Gastroesophageal sphincter (tissue), 4 donors: ENCODE measurements at regions not wholly inside any gene's neighbourhood (a gene's known extent, or its start where the extent isn't known, plus 50 kb on each side); places are given as distances from the start of the nearest gene placed in this dataset.

Experiments used
- ATAC-seq: fragments of 150-250 bp; one replicate; pipeline ENCODE4 v1.9.1; 2016; ENCODE audit warnings: mild to moderate bottlenecking, moderate library complexity
- H3K27ac ChIP-seq, 4 donors: fragments of 200-600 bp; sonication (generic) in 3 of 4; 1 replicate in 3 of 4; 2 replicates in 1 of 4; pipeline ENCODE4 v1.5.1; 2016 to 2019
- H3K27me3 ChIP-seq: fragments of 200-600 bp; sonication (generic); one replicate; pipeline ENCODE4 v1.5.1; 2019
- H3K36me3 ChIP-seq, 2 donors: fragments of 200-600 bp; sonication (generic); one replicate each; pipeline ENCODE4 v1.5.1; 2019; ENCODE audit warnings: control low read depth in 1 of 2
- H3K4me1 ChIP-seq, 3 donors: fragments of 200-600 bp; sonication (generic); 1 replicate in 2 of 3; 2 replicates in 1 of 3; pipeline ENCODE4 v1.5.1; 2016 to 2019; ENCODE audit warnings: control low read depth in 2 of 3
- H3K4me3 ChIP-seq, 2 donors: fragments of 200-600 bp; sonication (generic); one replicate each; pipeline ENCODE4 v1.5.1; 2019; ENCODE audit warnings: mild to moderate bottlenecking in 1 of 2, moderate library complexity in 1 of 2
- H3K9me3 ChIP-seq, 3 donors: fragments of 200-600 bp; sonication (generic); one replicate each; pipeline ENCODE4 v1.5.1; 2017 to 2019; ENCODE audit warnings: control low read depth in 2 of 3
- EP300 ChIP-seq: sonication (generic); formaldehyde crosslinking; IDR thresholded peaks from one replicate; pipeline ENCODE4 v1.6.1; 2017; ENCODE audit warnings: antibody characterized with exemption, mild to moderate bottlenecking
- POLR2A ChIP-seq, 2 donors: fragments of 450-650 bp; IDR thresholded peaks; one replicate each; pipeline ENCODE4 v1.6.1; 2017; ENCODE audit warnings: antibody characterized with exemption in 2 of 2, mild to moderate bottlenecking in 2 of 2, moderate library complexity in 1 of 2
- POLR2AphosphoS5 ChIP-seq: sonication (generic); formaldehyde crosslinking; IDR thresholded peaks from one replicate; pipeline ENCODE4 v1.6.1; 2017; ENCODE audit warnings: antibody characterized with exemption
- WGBS, 2 donors: methylation state at CpG; one replicate each; pipeline ENCODE4 v1.1.5; 2018; ENCODE audit warnings: low coverage in 1 of 2; 5-methylcytosine and 5-hydroxymethylcytosine counted together
- TF ChIP-seq, protein P1 (sequence below), 4 experiments: fragments of 200-600 bp in 2 of 4; fragments of 450-650 bp in 2 of 4; sonication (generic) in 1 of 4; IDR thresholded peaks; one replicate each; pipeline ENCODE4 v1.5.1; 2017 to 2019; ENCODE audit warnings: antibody characterized with exemption in 4 of 4, mild to moderate bottlenecking in 2 of 4, moderate library complexity in 2 of 4

DNA sequence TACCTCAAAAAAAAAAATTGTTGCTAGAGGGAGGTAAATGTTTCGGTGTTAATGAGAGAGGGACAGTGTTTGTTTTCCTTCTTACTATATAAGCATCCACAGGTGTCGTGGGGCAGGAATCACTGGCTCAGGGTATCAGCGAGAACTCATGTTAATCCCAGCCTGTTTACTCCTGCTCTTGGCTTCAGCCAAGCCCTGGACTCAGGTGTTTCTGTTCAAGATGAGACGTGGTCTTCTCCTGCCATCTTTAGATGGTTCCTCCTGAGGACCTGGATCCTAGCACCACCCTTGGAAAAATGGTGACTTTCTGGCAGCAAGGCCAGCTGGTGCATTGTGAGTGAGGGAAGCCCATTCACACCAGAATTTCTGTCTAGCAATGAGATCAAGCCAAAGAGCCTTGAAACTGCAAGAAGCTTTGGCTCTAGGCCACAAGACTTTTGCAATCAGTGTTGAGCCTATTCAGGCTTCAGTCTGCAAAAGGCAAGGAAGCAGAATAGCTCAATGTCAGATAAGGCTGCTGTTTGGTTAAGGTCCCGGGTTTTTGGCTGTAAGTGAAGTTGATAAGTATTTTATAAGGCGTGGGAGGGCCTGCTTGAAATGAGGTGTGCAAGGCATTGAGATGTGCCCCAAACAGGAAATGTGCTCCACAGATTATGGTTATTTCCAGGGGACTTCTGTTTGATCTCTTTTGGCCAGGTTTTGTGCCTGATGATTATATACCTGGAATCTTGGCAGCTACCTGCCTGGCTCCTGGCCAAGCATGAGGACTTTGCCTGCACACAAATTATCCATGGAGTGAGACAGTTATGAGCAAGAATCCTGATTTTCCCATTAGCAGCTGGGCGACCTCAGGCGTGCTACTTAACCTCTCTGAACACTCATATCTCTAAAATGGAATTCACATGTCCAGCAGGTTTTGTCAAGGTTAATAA, 99.8 kb downstream of the TENT4A start:
- Histone ChIP-seq H3K4me3 (no peak overlapping the region), H3K36me3 (no peaks in the 10 kb centered on the region), H3K9me3 (no peaks in the 10 kb centered on the region), H3K4me1 (no peaks in the 10 kb centered on the region), H3K27me3 (peaks cover 11% of the 10 kb centered on the region), H3K27ac (no peak overlapping the region)
- ATAC-seq: no peak
- TF ChIP-seq, protein P1, sequence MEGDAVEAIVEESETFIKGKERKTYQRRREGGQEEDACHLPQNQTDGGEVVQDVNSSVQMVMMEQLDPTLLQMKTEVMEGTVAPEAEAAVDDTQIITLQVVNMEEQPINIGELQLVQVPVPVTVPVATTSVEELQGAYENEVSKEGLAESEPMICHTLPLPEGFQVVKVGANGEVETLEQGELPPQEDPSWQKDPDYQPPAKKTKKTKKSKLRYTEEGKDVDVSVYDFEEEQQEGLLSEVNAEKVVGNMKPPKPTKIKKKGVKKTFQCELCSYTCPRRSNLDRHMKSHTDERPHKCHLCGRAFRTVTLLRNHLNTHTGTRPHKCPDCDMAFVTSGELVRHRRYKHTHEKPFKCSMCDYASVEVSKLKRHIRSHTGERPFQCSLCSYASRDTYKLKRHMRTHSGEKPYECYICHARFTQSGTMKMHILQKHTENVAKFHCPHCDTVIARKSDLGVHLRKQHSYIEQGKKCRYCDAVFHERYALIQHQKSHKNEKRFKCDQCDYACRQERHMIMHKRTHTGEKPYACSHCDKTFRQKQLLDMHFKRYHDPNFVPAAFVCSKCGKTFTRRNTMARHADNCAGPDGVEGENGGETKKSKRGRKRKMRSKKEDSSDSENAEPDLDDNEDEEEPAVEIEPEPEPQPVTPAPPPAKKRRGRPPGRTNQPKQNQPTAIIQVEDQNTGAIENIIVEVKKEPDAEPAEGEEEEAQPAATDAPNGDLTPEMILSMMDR (IDR thresholded peaks at IDR 0.05): no peak
- TF ChIP-seq EP300 (no peak), POLR2A (IDR thresholded peaks at IDR 0.05) (no peak), POLR2AphosphoS5 (no peak)
- WGBS, 2 donors: 53 to 57% methylated on average over 6 to 8 of the region's 8 CpGs

DNA sequence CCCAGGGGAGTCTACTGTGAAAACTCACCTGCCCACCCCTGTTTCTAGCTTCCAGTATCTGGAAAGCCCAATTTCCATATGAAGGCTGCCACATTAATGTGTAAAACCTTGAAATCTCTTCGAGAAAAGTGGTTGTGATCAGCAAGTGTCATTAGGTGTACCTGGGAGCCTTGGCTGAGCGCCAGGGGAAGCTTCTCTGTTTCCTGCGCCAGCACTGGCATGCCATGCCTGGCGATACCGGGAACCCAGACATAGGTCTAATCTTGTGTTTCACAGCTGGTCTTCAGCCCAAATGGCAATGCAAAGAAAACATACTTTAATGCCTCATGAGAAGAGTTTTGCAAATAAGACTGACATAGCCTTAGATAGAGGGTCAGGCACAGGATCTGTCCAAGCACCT, 101.6 kb downstream of the TENT4A start:
- no peak for TF ChIP-seq EP300
- TF ChIP-seq, protein P1 (IDR thresholded peaks at IDR 0.05): no peak
- no peak for TF ChIP-seq POLR2A (IDR thresholded peaks at IDR 0.05)
- no peak for TF ChIP-seq POLR2AphosphoS5
- Histone ChIP-seq H3K4me3 (no peak overlapping the region), H3K27me3 (peaks cover 28% of the 10 kb centered on the region), H3K36me3 (no peaks in the 10 kb centered on the region), H3K27ac (no peak overlapping the region), H3K4me1 (no peaks in the 10 kb centered on the region), H3K9me3 (no peaks in the 10 kb centered on the region)
- no peak for ATAC-seq
- no CpG with 5 or more reads among the region's 5 CpGs for WGBS, 2 donors

DNA sequence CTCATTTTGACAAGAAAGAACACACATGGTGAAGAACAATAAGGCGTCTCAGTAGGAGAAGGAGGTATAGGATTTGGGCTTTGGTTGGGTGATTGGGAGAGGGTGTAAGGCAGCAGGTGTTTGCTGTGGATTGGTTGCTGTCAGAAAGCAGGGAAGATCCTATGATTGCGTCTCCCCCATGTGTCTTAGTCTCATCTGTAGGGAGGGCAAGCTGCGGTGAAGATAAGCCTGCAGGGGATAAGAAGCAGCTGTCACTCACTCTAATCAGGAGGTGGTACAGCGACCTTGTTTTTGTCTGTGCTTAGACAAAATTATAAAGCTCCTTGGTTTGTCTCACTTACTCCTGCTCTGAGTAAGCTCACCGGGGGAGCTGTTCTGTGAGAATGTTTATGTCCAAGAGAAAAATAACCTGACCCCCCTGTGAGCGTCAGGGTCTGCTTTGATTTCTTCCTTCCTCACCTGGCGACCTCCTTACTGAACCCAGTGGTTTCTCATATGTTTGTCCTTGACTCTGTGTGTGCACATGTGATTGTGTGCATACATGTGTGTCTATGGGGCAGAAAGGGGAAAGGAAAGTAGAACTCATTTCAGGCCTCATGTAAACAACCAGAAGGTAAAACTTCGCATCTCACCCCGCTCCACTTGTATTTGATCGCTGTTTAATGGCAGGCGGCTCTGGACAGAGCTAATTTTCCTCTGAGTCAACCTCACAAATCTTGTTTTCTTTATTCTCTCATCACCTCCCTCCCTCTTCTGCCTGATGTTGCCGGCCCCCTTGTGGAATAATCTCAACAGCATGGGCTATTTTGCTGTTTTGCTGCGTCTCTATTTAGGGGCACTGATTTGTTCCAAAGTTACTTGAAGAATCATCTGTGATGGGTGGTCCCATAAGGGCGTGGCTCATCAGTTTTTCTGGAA, 105.6 kb downstream of the TENT4A start:
- Histone ChIP-seq H3K27ac (no peak overlapping the region), H3K27me3 (peaks cover 44% of the 10 kb centered on the region), H3K36me3 (no peaks in the 10 kb centered on the region), H3K9me3 (peaks cover 0 to 17% (median 0%) of the 10 kb centered on the region in 3 donors), H3K4me3 (no peak overlapping the region), H3K4me1 (no peaks in the 10 kb centered on the region)
- 39 to 46% methylated on average over 10 to 14 of the region's 14 CpGs for WGBS, 2 donors
- no peak for ATAC-seq
- TF ChIP-seq, protein P1 (IDR thresholded peaks at IDR 0.05): no peak
- TF ChIP-seq POLR2AphosphoS5 (no peak), POLR2A (IDR thresholded peaks at IDR 0.05) (no peak), EP300 (no peak)

DNA sequence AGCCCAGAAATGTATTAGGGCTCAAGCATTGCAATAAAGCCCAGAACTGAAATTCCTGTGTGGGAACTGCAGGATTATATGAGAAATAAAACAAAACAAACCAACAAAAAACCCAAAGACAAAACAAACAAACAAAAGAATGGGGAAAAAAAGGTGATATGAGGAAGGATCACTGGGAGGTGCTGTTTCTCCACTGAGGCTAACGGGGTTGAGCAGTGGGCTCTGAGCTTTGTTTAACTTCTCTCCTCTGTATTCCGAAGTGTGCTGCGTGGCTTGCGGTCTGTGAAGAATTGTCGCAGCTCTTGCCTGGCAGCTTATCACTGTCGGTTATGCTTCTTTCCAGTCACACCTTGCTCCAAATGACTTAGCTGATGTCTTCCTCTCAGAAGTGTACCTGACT, 106.3 kb downstream of the TENT4A start:
- no peaks in the 10 kb centered on the region for H3K4me1 ChIP-seq
- no peak overlapping the region for H3K27ac ChIP-seq
- TF ChIP-seq, protein P1 (IDR thresholded peaks at IDR 0.05): no peak
- TF ChIP-seq POLR2A (IDR thresholded peaks at IDR 0.05) (no peak), POLR2AphosphoS5 (no peak), EP300 (no peak)
- H3K36me3 ChIP-seq: no peaks in the 10 kb centered on the region
- peaks cover 51% of the 10 kb centered on the region for H3K27me3 ChIP-seq
- ATAC-seq: no peak
- peaks cover 0 to 17% (median 0%) of the 10 kb centered on the region in 3 donors for H3K9me3 ChIP-seq
- WGBS, 2 donors: 49 to 54% methylated on average over 2 to 6 of the region's 6 CpGs
- H3K4me3 ChIP-seq: no peak overlapping the region
